ENCODE measurements at regions not wholly inside any gene's neighbourhood (a gene's known extent, or its start where the extent isn't known, plus 50 kb on each side); places are given as distances from the start of the nearest gene placed in this dataset.

DNA sequence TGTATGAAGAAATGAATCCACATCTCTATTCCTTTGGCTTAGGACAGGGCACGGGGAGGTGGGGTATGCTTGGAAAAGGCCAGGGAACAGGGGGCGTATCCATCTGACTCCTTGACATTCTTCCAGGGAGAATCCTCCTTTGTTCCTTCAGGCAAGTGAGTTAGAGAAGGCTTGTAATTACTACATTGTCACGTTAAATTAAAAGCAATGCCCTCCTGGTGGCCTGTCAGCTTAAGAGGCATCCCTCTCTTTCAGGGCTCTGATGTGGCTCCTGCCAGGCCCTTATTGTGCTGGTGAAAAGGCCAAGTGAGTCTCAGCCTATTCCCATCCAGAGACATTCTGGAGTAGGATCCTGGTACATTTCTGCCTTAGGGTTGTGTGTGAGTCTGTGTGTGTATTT is 128.3 kb downstream of the FOXA2 start:
- no peak overlapping the region for H3K27ac Mint-ChIP-seq (ENCODE audit: unreplicated experiment)

DNA sequence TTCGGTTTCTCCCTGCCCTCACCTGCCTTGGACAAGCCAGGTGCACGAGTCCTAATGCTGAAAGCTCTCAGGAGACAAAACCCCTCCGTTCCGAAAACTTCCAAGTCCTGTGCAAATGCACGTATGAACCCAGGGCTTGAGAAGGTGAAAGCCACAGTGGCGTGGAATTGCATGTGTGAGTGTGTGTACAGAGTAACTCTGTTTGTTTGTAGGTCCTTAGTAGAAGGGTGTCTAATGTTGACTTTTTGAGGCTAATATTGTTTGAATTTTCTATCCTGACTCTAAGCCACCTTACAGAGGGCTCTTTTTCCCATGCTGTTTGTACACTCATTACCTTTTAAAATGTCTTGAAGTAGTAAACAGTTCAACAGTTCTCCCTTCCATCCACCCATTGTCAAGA is 129.1 kb downstream of the FOXA2 start:
- H3K4me1 Mint-ChIP-seq (ENCODE audit: low read depth), result no peaks in the 10 kb centered on the region
- no peak for DNase-seq (ENCODE audit: low spot score)
- H3K9me3 Mint-ChIP-seq (ENCODE audit: low read depth), result no peaks in the 10 kb centered on the region
- no peaks in the 10 kb centered on the region for H3K36me3 Mint-ChIP-seq (ENCODE audit: low read depth)
- TF ChIP-seq, protein P1, sequence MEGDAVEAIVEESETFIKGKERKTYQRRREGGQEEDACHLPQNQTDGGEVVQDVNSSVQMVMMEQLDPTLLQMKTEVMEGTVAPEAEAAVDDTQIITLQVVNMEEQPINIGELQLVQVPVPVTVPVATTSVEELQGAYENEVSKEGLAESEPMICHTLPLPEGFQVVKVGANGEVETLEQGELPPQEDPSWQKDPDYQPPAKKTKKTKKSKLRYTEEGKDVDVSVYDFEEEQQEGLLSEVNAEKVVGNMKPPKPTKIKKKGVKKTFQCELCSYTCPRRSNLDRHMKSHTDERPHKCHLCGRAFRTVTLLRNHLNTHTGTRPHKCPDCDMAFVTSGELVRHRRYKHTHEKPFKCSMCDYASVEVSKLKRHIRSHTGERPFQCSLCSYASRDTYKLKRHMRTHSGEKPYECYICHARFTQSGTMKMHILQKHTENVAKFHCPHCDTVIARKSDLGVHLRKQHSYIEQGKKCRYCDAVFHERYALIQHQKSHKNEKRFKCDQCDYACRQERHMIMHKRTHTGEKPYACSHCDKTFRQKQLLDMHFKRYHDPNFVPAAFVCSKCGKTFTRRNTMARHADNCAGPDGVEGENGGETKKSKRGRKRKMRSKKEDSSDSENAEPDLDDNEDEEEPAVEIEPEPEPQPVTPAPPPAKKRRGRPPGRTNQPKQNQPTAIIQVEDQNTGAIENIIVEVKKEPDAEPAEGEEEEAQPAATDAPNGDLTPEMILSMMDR (IDR thresholded peaks at IDR 0.05), result no peak
- H3K27me3 Mint-ChIP-seq (ENCODE audit: low read depth), result peaks cover 16% of the 10 kb centered on the region
- H3K4me3 Mint-ChIP-seq (ENCODE audit: unreplicated experiment), result no peak overlapping the region
- no peak overlapping the region for H3K27ac Mint-ChIP-seq (ENCODE audit: unreplicated experiment)

More for the DNA sequence above, 128.3 kb downstream of the FOXA2 start:
- DNase-seq (ENCODE audit: low spot score), result no peak
- H3K4me3 Mint-ChIP-seq (ENCODE audit: unreplicated experiment), result no peak overlapping the region
- H3K4me1 Mint-ChIP-seq (ENCODE audit: low read depth), result no peaks in the 10 kb centered on the region
- no peaks in the 10 kb centered on the region for H3K36me3 Mint-ChIP-seq (ENCODE audit: low read depth)
- peaks cover 15% of the 10 kb centered on the region for H3K27me3 Mint-ChIP-seq (ENCODE audit: low read depth)
- H3K9me3 Mint-ChIP-seq (ENCODE audit: low read depth), result no peaks in the 10 kb centered on the region
- TF ChIP-seq, protein P1 (IDR thresholded peaks at IDR 0.05), result no peak

DNA sequence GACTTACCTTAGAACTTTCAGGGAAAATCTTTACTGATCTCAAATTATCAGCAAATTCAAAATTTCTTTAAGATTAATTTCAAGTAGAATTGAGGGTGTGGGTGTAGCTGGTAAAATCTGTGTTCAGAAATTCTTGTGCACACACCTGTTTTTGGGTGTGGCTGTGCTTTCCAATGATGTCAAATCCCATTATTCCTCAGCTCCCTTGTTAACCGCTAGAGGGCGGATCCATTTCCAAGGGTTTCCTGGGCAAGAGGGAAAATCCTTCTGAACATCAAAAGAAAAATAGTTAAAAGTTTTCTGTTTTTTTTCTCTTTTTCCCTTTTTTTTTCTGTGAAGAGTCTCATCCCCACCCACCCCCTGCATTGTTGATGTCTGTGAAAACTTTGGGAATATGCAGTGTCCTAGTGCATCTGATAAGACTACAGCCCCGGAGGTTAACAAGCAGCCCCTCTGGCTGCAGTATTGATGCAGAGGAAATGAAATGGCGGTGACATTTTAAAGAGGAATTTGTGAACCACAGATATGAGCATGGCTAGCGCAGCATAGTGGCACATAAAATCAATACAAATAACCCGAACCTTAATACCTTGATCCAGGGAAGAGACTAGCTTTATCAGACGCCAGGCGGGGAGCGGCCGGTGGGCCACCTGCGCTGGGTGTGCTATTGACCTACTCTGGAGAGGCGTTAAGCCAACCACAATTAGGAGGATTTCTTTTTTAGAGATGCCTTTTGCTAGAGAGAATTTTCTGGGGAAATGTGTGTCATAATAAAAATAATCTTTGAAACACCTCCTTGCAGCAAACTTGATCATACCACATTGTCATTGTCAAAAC is 130.9 kb downstream of the FOXA2 start:
- peaks cover 23% of the 10 kb centered on the region for H3K27me3 Mint-ChIP-seq (ENCODE audit: low read depth)
- H3K27ac Mint-ChIP-seq (ENCODE audit: unreplicated experiment), result no peak overlapping the region
- H3K4me3 Mint-ChIP-seq (ENCODE audit: unreplicated experiment), result no peak overlapping the region
- TF ChIP-seq, protein P1 (IDR thresholded peaks at IDR 0.05), result peak; percentile 82
- no peaks in the 10 kb centered on the region for H3K4me1 Mint-ChIP-seq (ENCODE audit: low read depth)
- no peaks in the 10 kb centered on the region for H3K36me3 Mint-ChIP-seq (ENCODE audit: low read depth)
- H3K9me3 Mint-ChIP-seq (ENCODE audit: low read depth), result no peaks in the 10 kb centered on the region
- DNase-seq (ENCODE audit: low spot score), result no peak

DNA sequence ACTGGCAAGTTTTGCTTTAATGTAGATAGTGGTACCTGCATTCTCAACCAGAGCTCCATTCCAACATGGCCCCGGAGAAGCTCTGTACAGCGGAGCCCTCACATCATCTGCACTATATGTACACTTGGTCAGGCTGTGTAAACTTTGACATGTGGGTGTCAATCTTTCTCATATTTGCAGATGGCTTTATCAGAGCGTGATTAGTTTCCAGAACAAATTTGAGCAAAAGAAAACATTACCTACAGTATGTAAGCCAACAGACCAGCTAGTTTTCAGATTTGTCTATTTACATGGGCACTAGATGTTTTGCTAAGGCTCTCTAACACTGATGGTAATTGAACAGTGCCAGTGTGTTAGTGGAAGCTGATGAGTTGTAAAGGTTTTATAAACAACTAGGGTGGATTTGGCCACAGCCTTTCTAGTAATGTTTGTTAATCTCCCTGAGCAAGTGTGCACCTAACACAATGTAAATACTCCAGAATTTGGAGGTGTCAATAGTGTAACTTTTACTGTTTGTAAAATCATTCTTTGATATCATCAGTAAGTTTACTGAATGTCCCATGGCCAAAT is 131.8 kb downstream of the FOXA2 start:
- Mint-ChIP-seq H3K4me1 (ENCODE audit: low read depth) (no peaks in the 10 kb centered on the region), H3K27me3 (ENCODE audit: low read depth) (peaks cover 21% of the 10 kb centered on the region), H3K27ac (ENCODE audit: unreplicated experiment) (no peak overlapping the region), H3K9me3 (ENCODE audit: low read depth) (no peaks in the 10 kb centered on the region), H3K4me3 (ENCODE audit: unreplicated experiment) (no peak overlapping the region), H3K36me3 (ENCODE audit: low read depth) (no peaks in the 10 kb centered on the region)
- TF ChIP-seq, protein P1 (IDR thresholded peaks at IDR 0.05), result no peak
- no peak for DNase-seq (ENCODE audit: low spot score)

DNA sequence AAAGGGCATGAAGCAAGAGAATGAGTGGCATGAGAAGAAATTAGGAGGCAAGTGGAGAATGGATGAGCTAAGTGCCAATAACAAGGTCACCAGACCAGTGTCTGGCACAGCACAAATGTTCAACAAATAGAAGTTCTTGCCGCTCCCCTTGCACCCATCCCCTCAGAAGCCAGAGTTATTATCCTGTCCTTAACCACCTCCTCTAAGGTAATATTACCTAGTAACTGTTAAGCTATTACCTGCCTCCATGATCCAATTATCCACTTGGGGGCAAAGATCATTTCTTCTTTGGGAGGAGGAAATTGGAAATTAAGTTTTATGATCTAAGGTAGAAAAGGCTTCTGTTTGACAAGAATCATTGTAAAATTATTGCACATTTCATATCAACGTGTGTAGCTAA is 133.8 kb downstream of the FOXA2 start:
- Mint-ChIP-seq H3K36me3 (ENCODE audit: low read depth) (no peaks in the 10 kb centered on the region), H3K9me3 (ENCODE audit: low read depth) (no peaks in the 10 kb centered on the region), H3K27me3 (ENCODE audit: low read depth) (peaks cover 14% of the 10 kb centered on the region), H3K27ac (ENCODE audit: unreplicated experiment) (no peak overlapping the region), H3K4me1 (ENCODE audit: low read depth) (no peaks in the 10 kb centered on the region), H3K4me3 (ENCODE audit: unreplicated experiment) (no peak overlapping the region)
- TF ChIP-seq, protein P1 (IDR thresholded peaks at IDR 0.05), result no peak
- DNase-seq (ENCODE audit: low spot score), result no peak
